Stimulated activated CD4-positive, alpha-beta T cell treated with anti-CD3 and anti-CD28 coated beads, Interleukin-12 subunit alpha, Interleukin-12 subunit beta, amount 100 ng/mL, for 4 hours (primary cell): ENCODE measurements at regions not wholly inside any gene's neighbourhood (a gene's known extent, or its start where the extent isn't known, plus 50 kb on each side); places are given as distances from the start of the nearest gene placed in this dataset.
"Not testable (repeated sequence)": the region's sequence is repeated elsewhere in the genome, so short reads cannot be mapped to it uniquely, and the experiment has no call there.

Experiments
- DNase-seq: peaks from one replicate; pipeline ENCODE4 v3.0.0-alpha.2; 2020

DNA sequence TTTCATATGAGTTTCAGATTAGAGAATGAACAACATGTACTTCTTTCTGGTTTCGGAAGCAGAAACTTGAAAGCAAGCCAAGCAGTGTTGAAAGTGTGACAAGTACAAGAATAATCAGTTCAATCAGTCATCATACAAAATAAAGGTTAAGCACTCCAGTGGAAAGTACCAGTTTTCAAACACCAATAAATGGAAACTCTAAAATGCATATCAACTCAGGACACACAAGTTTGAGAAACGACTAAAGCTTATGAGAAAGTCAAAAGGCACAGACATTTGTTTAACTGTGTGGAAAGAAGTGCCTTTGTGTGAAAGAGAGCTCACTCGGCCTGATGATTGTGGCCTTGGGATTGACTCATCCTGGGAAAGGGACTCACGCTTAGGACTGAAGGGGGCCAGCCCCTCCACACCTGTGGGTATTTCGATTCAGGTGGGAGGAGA lies 60.6 kb upstream of the AKR1C1 start:
- peak; percentile 3 for DNase-seq

DNA sequence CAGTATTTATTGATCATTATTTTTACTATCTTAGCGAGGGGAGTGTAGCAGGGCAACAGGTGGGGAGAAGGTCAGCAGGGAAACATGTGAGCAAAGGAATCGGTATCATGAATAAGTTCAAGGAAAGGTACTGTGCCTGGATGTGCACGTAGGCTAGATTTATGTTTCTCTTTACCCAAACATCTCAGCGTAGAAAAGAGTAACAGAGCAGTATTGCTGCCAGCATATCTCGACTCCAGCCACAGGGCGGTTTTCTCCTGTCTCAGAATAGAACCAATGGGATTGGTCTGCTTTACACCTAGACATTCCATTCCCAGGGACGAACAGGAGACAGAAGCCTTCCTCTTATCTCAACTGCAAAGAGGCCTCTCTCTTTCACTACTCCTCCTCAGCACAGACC lies 60.1 kb upstream of the AKR1C1 start:
- DNase-seq, result not testable (repeated sequence)

DNA sequence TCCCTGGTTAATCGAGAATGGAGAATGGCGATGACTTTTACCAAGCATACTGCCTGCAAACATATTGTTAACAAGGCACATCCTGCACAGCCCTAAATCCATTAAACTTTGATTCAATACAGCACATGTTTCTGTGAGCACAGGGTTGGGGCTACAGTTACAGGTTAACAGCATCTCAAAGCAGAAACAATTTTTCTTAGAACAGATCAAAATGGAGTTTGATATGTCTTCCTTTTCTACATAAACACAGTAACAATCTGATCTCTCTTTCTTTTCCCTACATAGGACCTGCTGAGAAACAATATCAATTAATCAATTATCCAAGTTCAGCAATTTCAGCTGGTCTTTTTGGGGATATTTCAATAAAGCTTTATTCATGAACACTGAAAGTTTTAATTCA lies 59.5 kb upstream of the AKR1C1 start:
- not testable (repeated sequence) for DNase-seq

DNA sequence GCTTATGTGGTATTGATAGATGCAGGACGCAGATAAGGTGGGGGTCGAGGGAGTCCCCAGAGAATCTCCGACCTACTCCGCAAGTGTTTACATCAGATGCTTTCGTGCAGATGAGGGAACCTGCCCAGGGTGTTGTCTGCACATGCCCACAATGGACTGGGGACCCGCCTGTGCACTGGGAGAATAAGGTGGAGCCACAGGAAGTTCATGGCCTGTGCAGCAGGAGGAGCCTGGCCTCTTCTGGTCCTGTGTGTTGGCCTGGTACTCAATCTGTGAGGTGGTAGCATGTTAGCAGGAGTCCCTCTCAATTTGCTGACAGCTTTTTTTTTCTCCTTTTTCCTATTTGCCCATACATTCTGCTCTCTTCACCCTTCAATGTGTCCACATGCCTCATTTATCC lies 54.1 kb upstream of the AKR1C1 start:
- DNase-seq, result no peak
